Subcutaneous abdominal adipose tissue (tissue), 5 donors: ENCODE measurements at regions not wholly inside any gene's neighbourhood (a gene's known extent, or its start where the extent isn't known, plus 50 kb on each side); places are given as distances from the start of the nearest gene placed in this dataset.
"Not testable (repeated sequence)": the region's sequence is repeated elsewhere in the genome, so short reads cannot be mapped to it uniquely, and the experiment has no call there.

Source experiments
- H3K27ac ChIP-seq: one replicate; pipeline ENCODE4 v1.7.0; 2013; ENCODE audit warnings: low read depth, mild to moderate bottlenecking, inconsistent platforms, low read length, moderate library complexity
- H3K27me3 ChIP-seq, 5 donors: one replicate each; pipeline ENCODE4 v1.7.0; 2013; ENCODE audit warnings: low read length in 5 of 5, inconsistent platforms in 1 of 5; ENCODE audit not compliant: control insufficient read depth in 5 of 5, insufficient read depth in 4 of 5
- H3K36me3 ChIP-seq, 5 donors: one replicate each; pipeline ENCODE4 v1.7.0; 2013; ENCODE audit warnings: low read length in 5 of 5; ENCODE audit not compliant: control insufficient read depth in 5 of 5, insufficient read depth in 5 of 5
- H3K4me1 ChIP-seq, 5 donors: one replicate each; pipeline ENCODE4 v1.7.0; 2013; ENCODE audit warnings: low read length in 5 of 5, mild to moderate bottlenecking in 3 of 5, moderate library complexity in 1 of 5; ENCODE audit not compliant: control insufficient read depth in 5 of 5, insufficient read depth in 5 of 5
- H3K4me3 ChIP-seq, 5 donors: one replicate each; pipeline ENCODE4 v1.7.0; 2013; ENCODE audit warnings: low read length in 5 of 5, low read depth in 1 of 5
- H3K9ac ChIP-seq, 5 donors: one replicate each; pipeline ENCODE4 v1.7.0; 2013; ENCODE audit warnings: low read length in 5 of 5, mild to moderate bottlenecking in 4 of 5, moderate library complexity in 3 of 5
- H3K9me3 ChIP-seq, 5 donors: one replicate each; pipeline ENCODE4 v1.7.0; 2013; ENCODE audit warnings: low read length in 5 of 5; ENCODE audit not compliant: control insufficient read depth in 5 of 5
- donor health status: healthy.
- donor health status: healthy.
- donor health status: healthy.
- donor health status: healthy.
- donor health status: healthy.

GRCh38 chr1:30133414-30134055, 589.9 kb downstream of the MATN1 start:
- Histone ChIP-seq H3K4me3 (no peak overlapping the region), H3K9me3 (peaks cover 0 to 4% (median 0%) of the 10 kb centered on the region in 5 donors), H3K9ac (no peak overlapping the region), H3K27me3 (peaks cover 0 to 14% (median 4%) of the 10 kb centered on the region in 5 donors), H3K4me1 (no peaks in the 10 kb centered on the region), H3K36me3 (no peaks in the 10 kb centered on the region), H3K27ac (no peak overlapping the region)

- Histone ChIP-seq H3K9me3 (peaks cover 0 to 4% (median 0%) of the 10 kb centered on the region in 5 donors), H3K27ac (no peak overlapping the region), H3K9ac (no peak overlapping the region), H3K4me1 (no peaks in the 10 kb centered on the region), H3K27me3 (peaks cover 0 to 14% (median 4%) of the 10 kb centered on the region in 5 donors), H3K4me3 (no peak overlapping the region), H3K36me3 (no peaks in the 10 kb centered on the region)
Measured at GRCh38 chr1:30132602-30133286, 590.6 kb downstream of the MATN1 start.

GRCh38 chr1:30130566-30130965, 592.8 kb downstream of the MATN1 start:
- H3K27ac ChIP-seq, H3K9ac ChIP-seq, H3K36me3 ChIP-seq, H3K4me1 ChIP-seq, H3K4me3 ChIP-seq, H3K9me3 ChIP-seq: not testable (repeated sequence)
- H3K27me3 ChIP-seq, result peaks cover 3 to 14% (median 4%) of the 10 kb centered on the region in 5 donors

- Histone ChIP-seq H3K9ac (no peak overlapping the region), H3K27ac (no peak overlapping the region), H3K27me3 (peaks cover 3 to 14% (median 4%) of the 10 kb centered on the region in 5 donors), H3K9me3 (peaks cover 0 to 4% (median 0%) of the 10 kb centered on the region in 5 donors), H3K4me1 (no peaks in the 10 kb centered on the region), H3K36me3 (no peaks in the 10 kb centered on the region), H3K4me3 (no peak overlapping the region)
Measured at GRCh38 chr1:30130099-30130498, 593.3 kb downstream of the MATN1 start.

- peaks cover 0 to 4% (median 0%) of the 10 kb centered on the region in 5 donors for H3K9me3 ChIP-seq
- H3K36me3 ChIP-seq, result no peaks in the 10 kb centered on the region
- no peak overlapping the region for H3K4me3 ChIP-seq
- peaks cover 3 to 14% (median 4%) of the 10 kb centered on the region in 5 donors for H3K27me3 ChIP-seq
- H3K9ac ChIP-seq, result no peak overlapping the region
- H3K27ac ChIP-seq, result no peak overlapping the region
- no peaks in the 10 kb centered on the region for H3K4me1 ChIP-seq
Measured at GRCh38 chr1:30129421-30130055, 593.8 kb downstream of the MATN1 start.

- no peak overlapping the region for H3K9ac ChIP-seq
Measured at GRCh38 chr1:30129001-30129408, 594.4 kb downstream of the MATN1 start.

GRCh38 chr1:30126848-30127247, 596.5 kb downstream of the MATN1 start:
- no peak overlapping the region for H3K27ac ChIP-seq
- no peak overlapping the region for H3K9ac ChIP-seq
- peaks cover 0 to 9% (median 3%) of the 10 kb centered on the region in 5 donors for H3K27me3 ChIP-seq
- H3K4me3 ChIP-seq, result no peak overlapping the region
- no peaks in the 10 kb centered on the region for H3K36me3 ChIP-seq
- H3K9me3 ChIP-seq, result peaks cover 0 to 4% (median 0%) of the 10 kb centered on the region in 5 donors
- peaks cover 0 to 6% (median 0%) of the 10 kb centered on the region in 5 donors for H3K4me1 ChIP-seq

More at GRCh38 chr1:30129001-30129408, 594.4 kb downstream of the MATN1 start:
- Histone ChIP-seq H3K4me1 (peaks cover 0 to 2% (median 0%) of the 10 kb centered on the region in 5 donors), H3K27me3 (peaks cover 3 to 14% (median 4%) of the 10 kb centered on the region in 5 donors), H3K36me3 (no peaks in the 10 kb centered on the region), H3K4me3 (no peak overlapping the region), H3K9me3 (peaks cover 0 to 4% (median 0%) of the 10 kb centered on the region in 5 donors), H3K27ac (no peak overlapping the region)

- Histone ChIP-seq H3K36me3 (no peaks in the 10 kb centered on the region), H3K27me3 (peaks cover 0 to 6% (median 0%) of the 10 kb centered on the region in 5 donors), H3K27ac (no peak overlapping the region), H3K4me1 (peaks cover 0 to 6% (median 0%) of the 10 kb centered on the region in 5 donors), H3K4me3 (no peak overlapping the region), H3K9me3 (peaks cover 0 to 4% (median 0%) of the 10 kb centered on the region in 5 donors), H3K9ac (no peak overlapping the region)
Measured at GRCh38 chr1:30125821-30126170, 597.6 kb downstream of the MATN1 start.

GRCh38 chr1:30125021-30125820, 598.2 kb downstream of the MATN1 start:
- H3K9ac ChIP-seq, result no peak overlapping the region
- peaks cover 0 to 5% (median 0%) of the 10 kb centered on the region in 5 donors for H3K27me3 ChIP-seq
- no peak overlapping the region for H3K4me3 ChIP-seq
- peaks cover 0 to 4% (median 0%) of the 10 kb centered on the region in 5 donors for H3K9me3 ChIP-seq
- peaks cover 0 to 6% (median 0%) of the 10 kb centered on the region in 5 donors for H3K4me1 ChIP-seq
- H3K36me3 ChIP-seq, result no peaks in the 10 kb centered on the region
- H3K27ac ChIP-seq, result no peak overlapping the region
